ENCODE measurements at regions not wholly inside any gene's neighbourhood (a gene's known extent, or its start where the extent isn't known, plus 50 kb on each side); places are given as distances from the start of the nearest gene placed in this dataset.
"Not testable (repeated sequence)": the region's sequence is repeated elsewhere in the genome, so short reads cannot be mapped to it uniquely, and the experiment has no call there.

DNA sequence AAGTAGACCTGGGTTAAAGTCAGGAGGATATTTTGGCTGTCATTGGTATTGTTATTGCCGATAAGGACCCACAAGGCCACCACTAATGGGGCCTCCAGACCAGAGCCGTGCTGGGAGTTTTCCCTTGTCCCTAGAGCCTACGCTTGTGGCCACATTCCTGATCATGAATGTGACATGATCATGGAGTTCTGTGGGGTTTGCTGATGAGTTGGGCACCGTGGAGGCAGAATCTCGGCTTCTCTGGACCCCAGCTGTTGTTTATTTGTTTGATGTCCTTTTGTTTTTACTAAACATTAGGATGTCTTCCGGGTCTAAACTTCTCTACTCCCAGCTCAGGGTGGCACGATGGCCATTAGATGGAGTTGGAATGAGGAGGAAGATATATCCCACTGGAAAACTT, 74.9 kb upstream of the TMPRSS2 start:
- no peak for DNase-seq

DNA sequence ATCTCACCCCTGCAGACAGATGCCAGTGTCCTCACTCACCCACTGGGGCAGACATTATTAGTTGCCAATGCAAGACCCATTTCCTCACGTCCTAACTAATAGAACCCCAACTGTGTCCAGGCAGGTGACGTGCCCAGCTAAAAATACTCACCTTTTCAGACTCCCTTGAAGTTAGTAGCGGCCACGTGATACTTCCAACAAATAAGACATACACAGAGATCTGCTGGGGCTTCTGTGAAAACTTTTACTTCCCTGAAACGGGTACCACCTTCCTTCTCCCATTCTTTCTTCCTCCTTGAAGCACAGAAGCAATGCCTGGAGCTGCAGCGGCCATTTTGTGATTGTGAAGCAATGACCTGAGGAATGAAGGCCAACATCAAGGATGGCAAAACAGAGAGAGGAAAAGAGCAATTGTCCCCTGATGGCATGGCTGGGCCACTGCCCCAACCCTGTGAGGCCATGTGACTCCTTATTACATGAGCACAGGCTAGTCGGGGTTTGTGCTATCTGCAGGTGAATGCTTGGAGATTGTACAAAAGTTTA, 74.4 kb upstream of the TMPRSS2 start:
- no peak for DNase-seq

- no peak for DNase-seq
Observed at GRCh38 chr21:41581592-41582228, 73.8 kb upstream of the TMPRSS2 start.

- DNase-seq, result no peak
Observed at GRCh38 chr21:41580758-41581554, 73.0 kb upstream of the TMPRSS2 start.

- no peak for DNase-seq
Observed at GRCh38 chr21:41579692-41580091, 71.7 kb upstream of the TMPRSS2 start.

DNA sequence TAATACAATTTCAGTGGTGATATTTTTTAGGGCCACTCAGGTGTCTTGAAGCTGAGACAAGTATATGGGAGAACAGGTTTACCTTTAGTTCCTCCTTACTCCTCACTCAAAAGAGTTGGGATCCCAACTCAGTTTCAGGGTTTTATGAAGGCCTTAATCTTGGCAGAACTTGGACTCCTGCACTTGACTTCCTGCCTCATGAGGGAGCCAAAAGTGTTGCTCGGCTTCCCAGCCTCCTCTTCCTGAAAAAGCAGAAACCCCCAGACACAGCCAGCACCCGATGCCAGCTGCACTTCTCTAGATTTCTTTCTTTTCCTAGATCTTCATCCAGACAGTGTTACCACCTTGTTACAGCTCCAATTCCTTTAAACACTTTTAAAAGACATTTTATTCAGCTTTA, 70.8 kb upstream of the TMPRSS2 start:
- DNase-seq, result no peak

- no peak for DNase-seq
Observed at GRCh38 chr21:41578083-41578482, 70.1 kb upstream of the TMPRSS2 start.

DNA sequence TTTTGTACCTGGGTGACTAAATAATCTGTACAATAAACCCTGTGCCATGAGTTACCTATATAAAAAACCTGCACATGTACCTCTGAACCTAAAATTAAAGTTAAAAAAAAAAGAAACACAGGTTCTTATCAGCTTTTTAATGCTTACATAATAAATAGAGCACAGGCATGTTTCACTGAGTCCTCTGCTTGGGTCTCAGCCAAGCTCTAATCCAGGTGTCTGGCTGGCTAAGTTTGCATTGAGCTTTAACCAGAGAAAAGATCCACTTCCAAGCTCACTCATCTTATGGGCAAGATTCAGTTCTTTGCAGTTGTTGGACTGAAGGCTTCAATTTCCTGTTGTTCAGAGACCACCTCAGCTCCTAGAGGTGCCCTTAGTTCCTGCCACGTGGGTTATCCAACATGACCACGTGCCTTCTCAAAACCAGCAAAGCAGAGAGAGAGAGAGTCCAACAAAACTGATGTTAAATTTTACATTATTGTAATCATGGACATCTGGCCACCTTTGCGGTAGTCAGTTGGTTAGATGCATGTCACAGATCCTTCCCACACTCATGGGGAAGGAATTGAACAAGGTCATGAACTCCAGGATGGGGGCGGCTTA, 68.2 kb upstream of the TMPRSS2 start:
- DNase-seq, result no peak

DNA sequence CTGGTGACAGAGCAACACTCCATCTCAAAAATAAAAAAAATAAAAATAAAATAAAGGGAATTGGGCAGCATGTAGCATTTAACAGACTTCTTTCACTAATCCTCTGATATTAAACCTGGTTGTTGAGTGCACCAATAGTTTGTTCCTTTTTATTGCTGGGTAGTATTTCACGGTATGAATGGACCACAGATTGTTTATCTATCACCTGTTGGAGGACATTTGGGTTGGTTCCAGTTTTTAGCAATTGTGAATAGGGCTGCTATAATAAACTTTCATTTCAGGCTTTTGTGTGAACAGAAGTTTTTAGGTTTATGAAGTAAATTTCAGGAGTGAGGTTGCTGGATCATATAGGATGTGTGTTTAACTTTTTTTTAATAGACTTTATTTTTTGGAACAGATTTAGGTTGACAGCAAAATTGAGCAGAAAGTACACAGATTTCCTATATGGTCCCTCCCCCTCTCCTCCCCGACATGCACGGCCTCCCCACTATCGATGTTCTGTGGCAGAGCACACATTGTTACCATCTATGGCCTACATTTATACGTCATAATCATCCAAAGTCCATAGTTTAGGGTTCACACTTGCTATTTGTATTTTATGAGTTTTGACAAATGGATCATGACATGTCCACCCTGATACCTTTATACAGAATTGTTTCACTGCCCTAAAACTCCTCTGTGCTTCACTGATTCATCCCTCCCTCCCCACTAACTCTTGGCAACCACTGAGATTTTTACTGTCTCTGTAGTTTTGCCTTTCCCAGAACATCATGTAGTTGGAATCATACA, 66.1 kb upstream of the TMPRSS2 start:
- DNase-seq, result no peak

DNA sequence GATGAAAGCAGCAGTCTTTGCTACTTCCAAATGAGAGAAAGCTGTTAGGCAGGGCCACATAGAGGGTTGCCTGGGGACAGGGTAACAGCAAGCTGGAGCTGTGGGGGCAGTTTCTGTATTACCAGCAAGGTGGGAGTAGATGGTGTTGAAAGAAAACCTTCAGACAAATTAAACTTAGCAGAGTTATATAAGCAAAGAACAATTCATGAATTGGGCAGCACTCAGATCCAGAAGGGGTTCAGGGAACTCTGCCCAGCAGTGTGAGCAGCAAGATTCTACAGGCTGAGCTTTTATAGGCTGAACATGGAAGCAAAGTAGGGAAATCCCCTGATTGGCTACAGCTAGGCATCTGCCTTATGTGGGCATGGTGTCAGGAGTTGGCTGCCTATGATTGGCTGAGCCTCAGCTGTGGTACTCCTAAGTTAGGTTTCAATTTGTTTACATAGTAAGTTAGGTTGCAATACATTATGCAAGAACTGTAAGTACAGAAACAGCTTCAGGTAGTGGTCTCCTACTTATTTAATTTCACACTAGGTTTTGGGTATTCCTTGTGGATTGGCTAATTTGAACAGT, 64.1 kb upstream of the TMPRSS2 start:
- no peak for DNase-seq

- no peak for DNase-seq
Observed at GRCh38 chr21:41570791-41571355, 62.9 kb upstream of the TMPRSS2 start.

GRCh38 chr21:41568606-41569385, 60.8 kb upstream of the TMPRSS2 start:
- DNase-seq, result no peak

- no peak for DNase-seq
Observed at GRCh38 chr21:41567901-41568510, 60.0 kb upstream of the TMPRSS2 start.

DNA sequence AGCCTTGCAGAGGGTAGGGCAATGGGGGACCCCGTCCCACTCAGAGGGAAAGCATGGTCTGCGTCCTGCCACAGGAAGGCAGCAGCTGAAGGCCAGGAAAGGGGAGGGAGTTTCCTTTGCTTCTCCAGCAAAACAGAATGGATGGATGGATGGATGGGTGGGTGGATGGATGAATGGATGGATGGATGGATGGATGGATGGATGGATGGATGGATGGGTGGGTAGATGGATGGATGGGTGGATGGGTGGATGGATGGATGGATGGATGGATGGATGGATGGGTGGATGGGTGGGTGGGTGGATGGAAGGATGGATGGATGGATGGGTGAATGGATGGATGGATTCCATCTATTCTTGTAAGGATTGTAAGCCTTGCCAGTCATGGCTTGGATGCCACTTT, 59.3 kb upstream of the TMPRSS2 start:
- not testable (repeated sequence) for DNase-seq

DNA sequence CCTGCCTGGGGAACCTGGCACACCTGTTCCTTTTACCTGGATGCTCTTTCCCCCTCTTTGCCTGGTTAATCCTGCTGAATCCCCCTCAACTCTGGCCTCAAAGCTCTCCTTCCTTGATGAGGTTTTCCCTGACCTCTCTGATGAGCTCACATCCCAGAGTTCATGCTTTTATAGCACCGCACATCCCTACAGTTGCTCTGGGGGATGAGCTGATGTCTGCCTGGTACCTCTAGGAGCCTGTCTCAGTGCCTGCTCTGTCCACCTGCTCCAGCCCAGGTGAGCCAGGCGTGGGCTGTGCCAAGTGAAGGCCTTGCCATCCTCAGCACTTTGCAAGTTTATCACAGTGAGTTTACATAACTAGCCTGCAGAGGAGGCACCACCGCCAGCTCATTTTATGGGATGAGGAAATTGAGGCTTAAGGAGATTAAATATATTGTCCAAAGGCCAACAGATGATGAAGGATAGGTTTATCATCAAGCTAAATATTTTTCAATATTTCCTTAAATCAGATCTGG, 58.6 kb upstream of the TMPRSS2 start:
- DNase-seq, result no peak

- no peak for DNase-seq
Observed at GRCh38 chr21:41565550-41565949, 57.6 kb upstream of the TMPRSS2 start.

GRCh38 chr21:41564871-41565274, 56.9 kb upstream of the TMPRSS2 start:
- DNase-seq, result no peak

GRCh38 chr21:41562101-41563000, 54.4 kb upstream of the TMPRSS2 start:
- DNase-seq, result no peak

- no peak for DNase-seq
Observed at GRCh38 chr21:41561701-41562100, 53.7 kb upstream of the TMPRSS2 start.

- DNase-seq, result no peak
Observed at GRCh38 chr21:41560661-41561158, 52.8 kb upstream of the TMPRSS2 start.

Data from stimulated activated CD4-positive, alpha-beta T cell treated with anti-CD3 and anti-CD28 coated beads, Interleukin-2, amount 100 ng/mL, for 48 hours (primary cell).